WTC11 (cell line): ENCODE measurements at regions not wholly inside any gene's neighbourhood (a gene's known extent, or its start where the extent isn't known, plus 50 kb on each side); places are given as distances from the start of the nearest gene placed in this dataset.

Source experiments
- ATAC-seq: fragments of 200-7000 bp; cut with Tn5 transposase; 2 replicates; pipeline ENCODE4 v1.10.0; 2021; ENCODE audit warnings: mild to moderate bottlenecking, moderate library complexity
- CTCF ChIA-PET: fragments of 300-600 bp; sonication (Branson Sonifier 250); formaldehyde crosslinking; loops from one replicate; lab custom pipeline; 2021; ENCODE audit warnings: antibody characterized with exemption; lab: Charles Lee
- POLR2A ChIA-PET: fragments of 350-600 bp; sonication (Branson Sonifier 250); formaldehyde crosslinking; loops from one replicate; lab custom pipeline; 2021; ENCODE audit warnings: antibody characterized with exemption; lab: Charles Lee
- DNase-seq: peaks from one replicate; pipeline ENCODE4 v3.0.0; 2021; ENCODE audit warnings: low spot score
- H3K27ac Mint-ChIP-seq: 2 replicates; pipeline ENCODE4 v1.8.0; 2021; ENCODE audit warnings: mixed read lengths
- H3K27me3 Mint-ChIP-seq: 2 replicates; pipeline ENCODE4 v1.8.0; 2021; ENCODE audit warnings: low read depth, mild to moderate bottlenecking, moderate library complexity, mixed read lengths
- H3K36me3 Mint-ChIP-seq: 2 replicates; pipeline ENCODE4 v1.8.0; 2021; ENCODE audit warnings: mixed read lengths
- H3K4me1 Mint-ChIP-seq: 2 replicates; pipeline ENCODE4 v1.8.0; 2022; ENCODE audit warnings: mixed read lengths
- H3K4me3 Mint-ChIP-seq: 2 replicates; pipeline ENCODE4 v1.8.0; 2021; ENCODE audit warnings: mild to moderate bottlenecking, moderate library complexity, mixed read lengths
- H3K9me3 Mint-ChIP-seq: 2 replicates; pipeline ENCODE4 v1.8.0; 2021; ENCODE audit warnings: mixed read lengths
- ELF4 ChIP-seq: sonication (generic); formaldehyde crosslinking; IDR thresholded peaks from 2 replicates; pipeline ENCODE4 v1.8.1; 2022; ENCODE audit warnings: low read depth, mild to moderate bottlenecking, moderate library complexity, missing genetic modification reagents
- FOXP1 ChIP-seq: sonication (generic); formaldehyde crosslinking; IDR thresholded peaks from 2 replicates; pipeline ENCODE4 v1.8.0; 2022; ENCODE audit warnings: missing genetic modification reagents, mild to moderate bottlenecking, moderate library complexity, borderline replicate concordance
- GABPB1 ChIP-seq: sonication (generic); formaldehyde crosslinking; IDR thresholded peaks from 2 replicates; pipeline ENCODE4 v1.8.1; 2023; ENCODE audit warnings: mild to moderate bottlenecking, missing genetic modification reagents
- GTF2I ChIP-seq: fragments of 250-450 bp; sonication (Bioruptor Pico); conservative IDR thresholded peaks from 2 replicates; pipeline ENCODE4 v1.4.0; 2021; ENCODE audit warnings: mild to moderate bottlenecking
- MYBL2 ChIP-seq: sonication (generic); formaldehyde crosslinking; IDR thresholded peaks from 2 replicates; pipeline ENCODE4 v1.8.1; 2023; ENCODE audit warnings: mild to moderate bottlenecking, moderate library complexity, missing genetic modification reagents
- NFYB ChIP-seq: sonication (generic); formaldehyde crosslinking; conservative IDR thresholded peaks from 2 replicates; pipeline ENCODE4 v1.8.0; 2022; ENCODE audit warnings: low read depth, missing genetic modification reagents
- RELA ChIP-seq: sonication (generic); formaldehyde crosslinking; IDR thresholded peaks from 2 replicates; pipeline ENCODE4 v1.8.1; 2022; ENCODE audit warnings: missing genetic modification reagents, mild to moderate bottlenecking, borderline replicate concordance
- TEAD4 ChIP-seq: sonication (generic); formaldehyde crosslinking; IDR thresholded peaks from 2 replicates; pipeline ENCODE4 v1.8.0; 2022; ENCODE audit warnings: mild to moderate bottlenecking, missing genetic modification reagents
- ZNF138 ChIP-seq: sonication (generic); formaldehyde crosslinking; conservative IDR thresholded peaks from 2 replicates; pipeline ENCODE4 v1.8.1; 2022; ENCODE audit warnings: mild to moderate bottlenecking, moderate library complexity, missing genetic modification reagents
- ZNF671 ChIP-seq: fragments of 250-450 bp; sonication (Bioruptor Pico); IDR thresholded peaks from 2 replicates; pipeline ENCODE4 v1.8.0; 2021; ENCODE audit warnings: mild to moderate bottlenecking
- TF ChIP-seq, protein P1 (sequence below): sonication (generic); formaldehyde crosslinking; IDR thresholded peaks from 2 replicates; pipeline ENCODE4 v1.8.1; 2022; ENCODE audit warnings: low read depth, missing genetic modification reagents, borderline replicate concordance
- TF ChIP-seq, protein P2 (sequence below): fragments of 250-450 bp; sonication (Bioruptor Pico); IDR thresholded peaks from 2 replicates; pipeline ENCODE4 v1.9.0; 2021; ENCODE audit warnings: moderate library complexity, mild to moderate bottlenecking, inconsistent platforms, borderline replicate concordance
- TF ChIP-seq, protein P3 (sequence below): fragments of 250-450 bp; sonication (Bioruptor Pico); IDR thresholded peaks from 2 replicates; pipeline ENCODE4 v1.9.0; 2021; ENCODE audit warnings: mild to moderate bottlenecking, borderline replicate concordance
- TF ChIP-seq, protein P4 (sequence below): sonication (generic); formaldehyde crosslinking; IDR thresholded peaks from 2 replicates; pipeline ENCODE4 v1.8.0; 2023; ENCODE audit warnings: missing genetic modification reagents
- TF ChIP-seq, protein P5 (sequence below): sonication (generic); formaldehyde crosslinking; IDR thresholded peaks from 2 replicates; pipeline ENCODE4 v1.8.0; 2022; ENCODE audit warnings: mild to moderate bottlenecking, missing genetic modification reagents
- TF ChIP-seq, protein P6 (sequence below): sonication (generic); formaldehyde crosslinking; IDR thresholded peaks from 2 replicates; pipeline ENCODE4 v1.8.0; 2023; ENCODE audit warnings: missing genetic modification reagents, mild to moderate bottlenecking, borderline replicate concordance
- TF ChIP-seq, protein P7 (sequence below): sonication (generic); formaldehyde crosslinking; IDR thresholded peaks from 2 replicates; pipeline ENCODE4 v1.8.1; 2022; ENCODE audit warnings: mild to moderate bottlenecking, missing genetic modification reagents, moderate library complexity, borderline replicate concordance
- TF ChIP-seq, protein P8 (sequence below): sonication (generic); formaldehyde crosslinking; IDR thresholded peaks from 2 replicates; pipeline ENCODE4 v1.8.1; 2022; ENCODE audit warnings: mild to moderate bottlenecking, moderate library complexity, missing genetic modification reagents
- TF ChIP-seq, protein P9 (sequence below): fragments of 250-450 bp; sonication (Bioruptor Pico); IDR thresholded peaks from 2 replicates; pipeline ENCODE4 v1.9.0; 2021; ENCODE audit warnings: mild to moderate bottlenecking

DNA sequence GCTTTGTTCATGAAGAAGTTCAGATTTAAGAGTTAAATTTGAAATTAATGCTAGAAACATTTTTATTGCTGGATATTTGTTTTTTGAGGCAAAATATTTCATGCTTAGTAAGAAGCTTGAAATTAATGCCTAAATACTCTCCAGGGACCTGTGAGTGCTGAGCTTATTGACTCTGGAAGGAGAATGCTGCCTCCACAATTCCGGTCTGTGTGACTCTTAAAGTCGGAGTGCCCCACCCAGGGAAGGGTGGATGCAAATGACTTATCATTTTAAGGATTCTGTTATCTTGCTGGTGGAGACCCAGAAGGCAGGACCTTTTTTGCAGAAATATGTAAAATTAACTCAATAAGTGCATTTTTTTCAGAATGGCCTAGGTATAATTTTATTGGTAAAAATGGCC, 143.8 kb upstream of the RXFP2 start (continued):
- TF ChIP-seq, protein P1, sequence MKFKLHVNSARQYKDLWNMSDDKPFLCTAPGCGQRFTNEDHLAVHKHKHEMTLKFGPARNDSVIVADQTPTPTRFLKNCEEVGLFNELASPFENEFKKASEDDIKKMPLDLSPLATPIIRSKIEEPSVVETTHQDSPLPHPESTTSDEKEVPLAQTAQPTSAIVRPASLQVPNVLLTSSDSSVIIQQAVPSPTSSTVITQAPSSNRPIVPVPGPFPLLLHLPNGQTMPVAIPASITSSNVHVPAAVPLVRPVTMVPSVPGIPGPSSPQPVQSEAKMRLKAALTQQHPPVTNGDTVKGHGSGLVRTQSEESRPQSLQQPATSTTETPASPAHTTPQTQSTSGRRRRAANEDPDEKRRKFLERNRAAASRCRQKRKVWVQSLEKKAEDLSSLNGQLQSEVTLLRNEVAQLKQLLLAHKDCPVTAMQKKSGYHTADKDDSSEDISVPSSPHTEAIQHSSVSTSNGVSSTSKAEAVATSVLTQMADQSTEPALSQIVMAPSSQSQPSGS (CRISPR knock-in tag): no peak
- no peak for TF ChIP-seq MYBL2
- TF ChIP-seq, protein P2, sequence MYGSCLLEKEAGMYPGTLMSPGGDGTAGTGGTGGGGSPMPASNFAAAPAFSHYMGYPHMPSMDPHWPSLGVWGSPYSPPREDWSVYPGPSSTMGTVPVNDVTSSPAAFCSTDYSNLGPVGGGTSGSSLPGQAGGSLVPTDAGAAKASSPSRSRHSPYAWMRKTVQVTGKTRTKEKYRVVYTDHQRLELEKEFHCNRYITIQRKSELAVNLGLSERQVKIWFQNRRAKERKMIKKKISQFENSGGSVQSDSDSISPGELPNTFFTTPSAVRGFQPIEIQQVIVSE (CRISPR knock-in tag): no peak

DNA sequence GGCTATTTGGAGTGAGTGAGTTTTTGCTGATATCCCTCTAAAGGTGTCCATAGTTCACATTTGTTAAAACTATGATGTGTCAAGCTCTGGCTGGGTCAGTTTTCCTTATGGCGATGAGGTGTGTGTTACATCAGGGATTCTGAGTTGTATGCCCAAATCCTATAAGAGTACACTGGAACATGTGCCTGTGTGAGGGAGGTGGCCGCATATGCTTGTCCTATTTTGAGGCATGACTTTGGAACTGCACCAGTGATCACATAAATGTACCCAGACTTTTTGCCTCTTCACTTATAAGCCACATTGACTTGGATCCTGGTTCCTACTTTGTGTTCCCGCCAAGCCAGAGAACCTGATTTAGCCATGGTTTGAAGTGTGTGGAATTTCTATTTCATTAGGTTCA, 140.3 kb upstream of the RXFP2 start:
- CTCF ChIA-PET: no interaction called here
- H3K27ac Mint-ChIP-seq: no peak overlapping the region
- no peak overlapping the region for H3K4me3 Mint-ChIP-seq
- TF ChIP-seq, protein P3, sequence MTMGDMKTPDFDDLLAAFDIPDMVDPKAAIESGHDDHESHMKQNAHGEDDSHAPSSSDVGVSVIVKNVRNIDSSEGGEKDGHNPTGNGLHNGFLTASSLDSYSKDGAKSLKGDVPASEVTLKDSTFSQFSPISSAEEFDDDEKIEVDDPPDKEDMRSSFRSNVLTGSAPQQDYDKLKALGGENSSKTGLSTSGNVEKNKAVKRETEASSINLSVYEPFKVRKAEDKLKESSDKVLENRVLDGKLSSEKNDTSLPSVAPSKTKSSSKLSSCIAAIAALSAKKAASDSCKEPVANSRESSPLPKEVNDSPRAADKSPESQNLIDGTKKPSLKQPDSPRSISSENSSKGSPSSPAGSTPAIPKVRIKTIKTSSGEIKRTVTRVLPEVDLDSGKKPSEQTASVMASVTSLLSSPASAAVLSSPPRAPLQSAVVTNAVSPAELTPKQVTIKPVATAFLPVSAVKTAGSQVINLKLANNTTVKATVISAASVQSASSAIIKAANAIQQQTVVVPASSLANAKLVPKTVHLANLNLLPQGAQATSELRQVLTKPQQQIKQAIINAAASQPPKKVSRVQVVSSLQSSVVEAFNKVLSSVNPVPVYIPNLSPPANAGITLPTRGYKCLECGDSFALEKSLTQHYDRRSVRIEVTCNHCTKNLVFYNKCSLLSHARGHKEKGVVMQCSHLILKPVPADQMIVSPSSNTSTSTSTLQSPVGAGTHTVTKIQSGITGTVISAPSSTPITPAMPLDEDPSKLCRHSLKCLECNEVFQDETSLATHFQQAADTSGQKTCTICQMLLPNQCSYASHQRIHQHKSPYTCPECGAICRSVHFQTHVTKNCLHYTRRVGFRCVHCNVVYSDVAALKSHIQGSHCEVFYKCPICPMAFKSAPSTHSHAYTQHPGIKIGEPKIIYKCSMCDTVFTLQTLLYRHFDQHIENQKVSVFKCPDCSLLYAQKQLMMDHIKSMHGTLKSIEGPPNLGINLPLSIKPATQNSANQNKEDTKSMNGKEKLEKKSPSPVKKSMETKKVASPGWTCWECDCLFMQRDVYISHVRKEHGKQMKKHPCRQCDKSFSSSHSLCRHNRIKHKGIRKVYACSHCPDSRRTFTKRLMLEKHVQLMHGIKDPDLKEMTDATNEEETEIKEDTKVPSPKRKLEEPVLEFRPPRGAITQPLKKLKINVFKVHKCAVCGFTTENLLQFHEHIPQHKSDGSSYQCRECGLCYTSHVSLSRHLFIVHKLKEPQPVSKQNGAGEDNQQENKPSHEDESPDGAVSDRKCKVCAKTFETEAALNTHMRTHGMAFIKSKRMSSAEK (CRISPR knock-in tag): no peak
- TF ChIP-seq ZNF671 (CRISPR knock-in tag) (no peak), ZNF138 (no peak), GABPB1 (CRISPR knock-in tag) (no peak), NFYB (no peak), FOXP1 (CRISPR knock-in tag) (no peak), TEAD4 (no peak), GTF2I (CRISPR knock-in tag) (no peak), ELF4 (CRISPR knock-in tag) (no peak), RELA (CRISPR knock-in tag) (no peak)
- TF ChIP-seq, protein P4, sequence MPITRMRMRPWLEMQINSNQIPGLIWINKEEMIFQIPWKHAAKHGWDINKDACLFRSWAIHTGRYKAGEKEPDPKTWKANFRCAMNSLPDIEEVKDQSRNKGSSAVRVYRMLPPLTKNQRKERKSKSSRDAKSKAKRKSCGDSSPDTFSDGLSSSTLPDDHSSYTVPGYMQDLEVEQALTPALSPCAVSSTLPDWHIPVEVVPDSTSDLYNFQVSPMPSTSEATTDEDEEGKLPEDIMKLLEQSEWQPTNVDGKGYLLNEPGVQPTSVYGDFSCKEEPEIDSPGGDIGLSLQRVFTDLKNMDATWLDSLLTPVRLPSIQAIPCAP: no peak
- TF ChIP-seq, protein P5, sequence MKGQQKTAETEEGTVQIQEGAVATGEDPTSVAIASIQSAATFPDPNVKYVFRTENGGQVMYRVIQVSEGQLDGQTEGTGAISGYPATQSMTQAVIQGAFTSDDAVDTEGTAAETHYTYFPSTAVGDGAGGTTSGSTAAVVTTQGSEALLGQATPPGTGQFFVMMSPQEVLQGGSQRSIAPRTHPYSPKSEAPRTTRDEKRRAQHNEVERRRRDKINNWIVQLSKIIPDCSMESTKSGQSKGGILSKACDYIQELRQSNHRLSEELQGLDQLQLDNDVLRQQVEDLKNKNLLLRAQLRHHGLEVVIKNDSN: no peak
- TF ChIP-seq, protein P6, sequence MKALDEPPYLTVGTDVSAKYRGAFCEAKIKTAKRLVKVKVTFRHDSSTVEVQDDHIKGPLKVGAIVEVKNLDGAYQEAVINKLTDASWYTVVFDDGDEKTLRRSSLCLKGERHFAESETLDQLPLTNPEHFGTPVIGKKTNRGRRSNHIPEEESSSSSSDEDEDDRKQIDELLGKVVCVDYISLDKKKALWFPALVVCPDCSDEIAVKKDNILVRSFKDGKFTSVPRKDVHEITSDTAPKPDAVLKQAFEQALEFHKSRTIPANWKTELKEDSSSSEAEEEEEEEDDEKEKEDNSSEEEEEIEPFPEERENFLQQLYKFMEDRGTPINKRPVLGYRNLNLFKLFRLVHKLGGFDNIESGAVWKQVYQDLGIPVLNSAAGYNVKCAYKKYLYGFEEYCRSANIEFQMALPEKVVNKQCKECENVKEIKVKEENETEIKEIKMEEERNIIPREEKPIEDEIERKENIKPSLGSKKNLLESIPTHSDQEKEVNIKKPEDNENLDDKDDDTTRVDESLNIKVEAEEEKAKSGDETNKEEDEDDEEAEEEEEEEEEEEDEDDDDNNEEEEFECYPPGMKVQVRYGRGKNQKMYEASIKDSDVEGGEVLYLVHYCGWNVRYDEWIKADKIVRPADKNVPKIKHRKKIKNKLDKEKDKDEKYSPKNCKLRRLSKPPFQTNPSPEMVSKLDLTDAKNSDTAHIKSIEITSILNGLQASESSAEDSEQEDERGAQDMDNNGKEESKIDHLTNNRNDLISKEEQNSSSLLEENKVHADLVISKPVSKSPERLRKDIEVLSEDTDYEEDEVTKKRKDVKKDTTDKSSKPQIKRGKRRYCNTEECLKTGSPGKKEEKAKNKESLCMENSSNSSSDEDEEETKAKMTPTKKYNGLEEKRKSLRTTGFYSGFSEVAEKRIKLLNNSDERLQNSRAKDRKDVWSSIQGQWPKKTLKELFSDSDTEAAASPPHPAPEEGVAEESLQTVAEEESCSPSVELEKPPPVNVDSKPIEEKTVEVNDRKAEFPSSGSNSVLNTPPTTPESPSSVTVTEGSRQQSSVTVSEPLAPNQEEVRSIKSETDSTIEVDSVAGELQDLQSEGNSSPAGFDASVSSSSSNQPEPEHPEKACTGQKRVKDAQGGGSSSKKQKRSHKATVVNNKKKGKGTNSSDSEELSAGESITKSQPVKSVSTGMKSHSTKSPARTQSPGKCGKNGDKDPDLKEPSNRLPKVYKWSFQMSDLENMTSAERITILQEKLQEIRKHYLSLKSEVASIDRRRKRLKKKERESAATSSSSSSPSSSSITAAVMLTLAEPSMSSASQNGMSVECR (CRISPR knock-in tag): no peak
- TF ChIP-seq, protein P7, sequence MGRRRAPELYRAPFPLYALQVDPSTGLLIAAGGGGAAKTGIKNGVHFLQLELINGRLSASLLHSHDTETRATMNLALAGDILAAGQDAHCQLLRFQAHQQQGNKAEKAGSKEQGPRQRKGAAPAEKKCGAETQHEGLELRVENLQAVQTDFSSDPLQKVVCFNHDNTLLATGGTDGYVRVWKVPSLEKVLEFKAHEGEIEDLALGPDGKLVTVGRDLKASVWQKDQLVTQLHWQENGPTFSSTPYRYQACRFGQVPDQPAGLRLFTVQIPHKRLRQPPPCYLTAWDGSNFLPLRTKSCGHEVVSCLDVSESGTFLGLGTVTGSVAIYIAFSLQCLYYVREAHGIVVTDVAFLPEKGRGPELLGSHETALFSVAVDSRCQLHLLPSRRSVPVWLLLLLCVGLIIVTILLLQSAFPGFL (CRISPR knock-in tag): no peak
- TF ChIP-seq, protein P8, sequence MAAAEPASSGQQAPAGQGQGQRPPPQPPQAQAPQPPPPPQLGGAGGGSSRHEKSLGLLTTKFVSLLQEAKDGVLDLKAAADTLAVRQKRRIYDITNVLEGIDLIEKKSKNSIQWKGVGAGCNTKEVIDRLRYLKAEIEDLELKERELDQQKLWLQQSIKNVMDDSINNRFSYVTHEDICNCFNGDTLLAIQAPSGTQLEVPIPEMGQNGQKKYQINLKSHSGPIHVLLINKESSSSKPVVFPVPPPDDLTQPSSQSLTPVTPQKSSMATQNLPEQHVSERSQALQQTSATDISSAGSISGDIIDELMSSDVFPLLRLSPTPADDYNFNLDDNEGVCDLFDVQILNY (CRISPR knock-in tag): no peak
- TF ChIP-seq, protein P9, sequence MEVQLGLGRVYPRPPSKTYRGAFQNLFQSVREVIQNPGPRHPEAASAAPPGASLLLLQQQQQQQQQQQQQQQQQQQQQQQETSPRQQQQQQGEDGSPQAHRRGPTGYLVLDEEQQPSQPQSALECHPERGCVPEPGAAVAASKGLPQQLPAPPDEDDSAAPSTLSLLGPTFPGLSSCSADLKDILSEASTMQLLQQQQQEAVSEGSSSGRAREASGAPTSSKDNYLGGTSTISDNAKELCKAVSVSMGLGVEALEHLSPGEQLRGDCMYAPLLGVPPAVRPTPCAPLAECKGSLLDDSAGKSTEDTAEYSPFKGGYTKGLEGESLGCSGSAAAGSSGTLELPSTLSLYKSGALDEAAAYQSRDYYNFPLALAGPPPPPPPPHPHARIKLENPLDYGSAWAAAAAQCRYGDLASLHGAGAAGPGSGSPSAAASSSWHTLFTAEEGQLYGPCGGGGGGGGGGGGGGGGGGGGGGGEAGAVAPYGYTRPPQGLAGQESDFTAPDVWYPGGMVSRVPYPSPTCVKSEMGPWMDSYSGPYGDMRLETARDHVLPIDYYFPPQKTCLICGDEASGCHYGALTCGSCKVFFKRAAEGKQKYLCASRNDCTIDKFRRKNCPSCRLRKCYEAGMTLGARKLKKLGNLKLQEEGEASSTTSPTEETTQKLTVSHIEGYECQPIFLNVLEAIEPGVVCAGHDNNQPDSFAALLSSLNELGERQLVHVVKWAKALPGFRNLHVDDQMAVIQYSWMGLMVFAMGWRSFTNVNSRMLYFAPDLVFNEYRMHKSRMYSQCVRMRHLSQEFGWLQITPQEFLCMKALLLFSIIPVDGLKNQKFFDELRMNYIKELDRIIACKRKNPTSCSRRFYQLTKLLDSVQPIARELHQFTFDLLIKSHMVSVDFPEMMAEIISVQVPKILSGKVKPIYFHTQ (CRISPR knock-in tag): no peak

More for the DNA sequence above, 140.3 kb upstream of the RXFP2 start:
- ATAC-seq (no peak), DNase-seq (no peak)
- peaks cover 7% of the 10 kb centered on the region for H3K4me1 Mint-ChIP-seq
- no peaks in the 10 kb centered on the region for H3K27me3 Mint-ChIP-seq
- H3K36me3 Mint-ChIP-seq: no peaks in the 10 kb centered on the region
- H3K9me3 Mint-ChIP-seq: peaks cover under 1% of the 10 kb centered on the region; the same call in 1 of the 2 replicates
- POLR2A ChIA-PET: no interaction called here
